SK-MEL-5 (cell line): ENCODE measurements at regions not wholly inside any gene's neighbourhood (a gene's known extent, or its start where the extent isn't known, plus 50 kb on each side); places are given as distances from the start of the nearest gene placed in this dataset.
"Not testable (repeated sequence)": the region's sequence is repeated elsewhere in the genome, so short reads cannot be mapped to it uniquely, and the experiment has no call there.

Experiments
- DNase-seq: peaks from one replicate; pipeline ENCODE4 v3.0.0-alpha.2; 2016; ENCODE audit warnings: low read depth, low spot score
- in situ Hi-C: cut with HindIII; loops from 2 replicates; pipeline ENCODE4 v1.10.0; 2016; ENCODE audit warnings: low sequenced_read_pairs, high pct_unique_total_duplicates, low pct_unique_long_range_greater_than_20kb

DNA sequence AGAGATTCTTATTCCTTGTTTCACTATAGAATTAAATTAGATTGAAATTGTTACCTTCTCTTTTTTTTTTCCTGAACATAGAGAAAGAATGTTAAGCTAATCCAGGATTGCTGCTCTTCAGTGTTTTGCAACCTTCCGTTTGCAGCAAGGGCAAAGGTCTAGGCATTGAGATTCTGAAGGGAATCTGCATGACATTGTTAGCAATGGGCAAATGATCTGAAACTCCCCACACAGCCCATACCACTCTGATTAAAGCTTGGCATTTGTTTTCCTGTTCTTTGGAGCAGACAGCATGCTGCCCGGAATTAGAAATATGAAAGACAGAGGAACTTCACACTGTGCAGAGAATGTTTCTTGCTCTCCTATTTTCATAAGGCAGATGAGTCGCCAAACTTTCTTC lies 551.8 kb downstream of the SOCS6 start:
- DNase-seq = no peak
- in situ Hi-C loops = no loop called here

DNA sequence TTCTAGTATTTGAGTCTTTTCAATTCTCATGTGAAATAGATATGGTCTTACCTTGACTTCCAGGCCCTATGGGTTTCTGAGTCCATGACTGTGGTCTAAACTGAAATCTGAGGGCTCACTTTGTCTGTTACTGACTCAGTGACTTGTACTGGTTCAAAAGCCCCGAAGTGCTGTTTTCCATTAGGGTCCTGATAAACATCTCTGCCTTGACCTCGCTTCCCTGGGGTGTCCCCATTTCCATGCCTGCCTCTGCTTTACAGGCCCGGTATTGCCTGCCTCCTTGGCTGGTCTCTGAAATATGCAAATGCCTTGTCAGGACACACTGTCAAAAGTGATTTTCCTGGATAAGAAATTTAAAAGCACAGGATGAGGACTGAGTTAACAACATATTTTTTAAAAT lies 538.8 kb downstream of the SOCS6 start:
- DNase-seq = no peak
- in situ Hi-C loops = no loop called here

DNA sequence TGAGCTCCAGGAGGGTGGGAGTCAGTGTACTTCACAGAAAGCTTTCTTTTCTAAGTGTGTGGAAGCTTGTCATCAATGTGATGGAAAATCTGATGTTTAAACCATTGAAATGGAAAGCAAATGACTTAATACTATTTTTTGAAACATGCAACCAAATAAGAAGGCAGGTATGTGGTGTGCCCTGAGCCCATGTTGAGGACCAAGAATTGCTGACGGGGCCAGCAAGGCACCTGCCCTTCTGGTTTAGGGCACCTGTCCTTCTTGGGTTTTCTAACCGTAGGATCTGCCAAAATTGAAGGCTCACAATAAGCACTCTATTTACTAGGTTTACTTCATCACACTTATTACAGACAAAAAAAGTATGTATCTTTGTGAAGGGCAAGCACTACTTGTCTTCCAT lies 537.7 kb downstream of the SOCS6 start:
- DNase-seq = no peak
- in situ Hi-C loops = no loop called here

DNA sequence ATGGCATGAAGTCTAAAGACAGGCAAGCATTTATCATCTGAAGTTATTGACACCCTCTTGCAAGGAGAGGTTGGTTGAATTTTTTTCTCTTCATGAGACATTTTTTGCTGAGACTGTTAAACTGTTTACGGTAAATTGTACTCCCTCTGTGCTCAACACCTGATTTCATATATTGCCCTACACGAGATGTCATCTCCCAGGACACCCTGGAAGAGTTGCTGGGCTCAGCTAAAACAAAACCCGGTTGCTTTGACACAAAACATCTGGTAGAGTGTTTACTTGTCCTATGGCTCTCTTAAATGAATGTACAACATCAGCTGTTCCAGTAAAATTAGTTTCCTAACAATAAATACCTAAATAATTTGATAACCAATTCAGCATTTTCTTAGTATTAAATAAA lies 533.8 kb downstream of the SOCS6 start:
- DNase-seq = no peak
- in situ Hi-C loops = no loop called here

DNA sequence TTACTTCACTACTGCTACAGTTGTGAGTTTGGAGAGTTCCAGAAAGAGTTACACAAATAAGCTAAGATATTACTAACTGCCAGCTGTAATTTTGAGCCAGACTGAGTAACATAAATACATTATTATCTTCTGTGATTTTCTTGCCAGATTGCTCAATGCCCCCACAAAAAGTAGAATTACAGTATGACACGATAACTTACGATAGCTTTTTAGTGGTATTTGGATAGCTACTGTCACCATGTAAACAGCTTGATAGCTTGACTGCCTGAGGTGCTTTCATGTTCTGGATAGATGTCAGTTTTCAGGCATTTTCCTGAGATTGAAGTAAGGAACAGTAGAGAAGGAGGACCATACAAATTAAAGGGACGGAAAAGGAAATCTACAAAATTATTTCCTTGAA lies 533.3 kb downstream of the SOCS6 start:
- DNase-seq = no peak
- in situ Hi-C loops = no loop called here

DNA sequence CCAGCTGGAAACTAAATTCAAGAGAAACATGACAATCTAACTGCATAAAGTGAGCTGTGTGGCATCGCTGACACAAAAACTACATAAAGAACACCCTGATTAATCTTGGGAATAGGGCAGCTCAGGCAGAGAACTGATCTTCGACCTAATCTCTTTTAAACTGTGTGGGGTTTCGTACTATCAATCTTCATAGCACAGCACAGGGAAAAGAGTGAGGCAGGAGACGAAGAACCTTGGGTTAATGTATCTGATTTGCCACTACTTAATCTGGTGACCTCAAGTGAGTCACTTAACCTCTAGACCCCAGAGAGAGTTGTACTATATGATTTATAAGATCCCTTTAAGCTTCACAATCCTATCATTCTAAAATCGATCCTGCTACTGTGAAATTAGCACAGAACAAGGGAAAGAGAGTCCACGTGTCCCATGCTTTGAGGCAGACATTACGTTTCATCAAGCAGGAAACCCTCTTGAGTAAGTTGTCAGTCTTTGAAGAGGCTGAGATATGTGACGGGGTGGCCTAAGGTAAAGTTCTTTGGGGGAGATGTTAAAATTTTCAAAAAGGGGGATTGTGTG lies 519.7 kb downstream of the SOCS6 start:
- in situ Hi-C loops = no loop called here
- DNase-seq = no peak

DNA sequence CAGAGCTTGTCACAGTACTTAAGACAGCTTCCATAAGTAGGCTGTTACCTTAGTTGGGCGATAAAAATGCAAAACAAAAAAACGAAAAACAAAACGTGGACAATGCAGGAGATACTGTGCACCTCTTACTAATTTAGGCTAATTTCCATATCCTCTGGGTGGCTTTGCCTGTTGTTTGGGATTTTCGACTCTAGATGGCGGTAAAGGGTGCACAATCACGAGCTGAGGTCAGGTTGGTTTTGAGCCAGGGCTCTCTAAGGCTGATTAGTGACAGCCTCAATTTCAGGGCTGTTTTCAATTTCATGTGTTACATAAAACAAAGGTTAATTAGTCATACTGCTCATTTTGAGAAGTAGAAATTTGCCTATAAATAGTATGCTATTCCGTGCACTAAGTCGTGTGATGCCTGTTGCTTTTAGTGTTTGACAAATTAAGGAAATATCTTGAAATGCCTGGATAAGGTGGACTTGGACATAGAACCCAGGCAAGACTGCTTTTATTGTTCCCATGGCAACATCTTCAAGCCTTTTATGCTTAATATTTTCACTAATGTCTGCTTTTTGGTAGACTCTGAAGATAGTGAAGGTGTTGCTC lies 493.1 kb downstream of the SOCS6 start:
- DNase-seq = peak; percentile 73
- in situ Hi-C loops = no loop called here

DNA sequence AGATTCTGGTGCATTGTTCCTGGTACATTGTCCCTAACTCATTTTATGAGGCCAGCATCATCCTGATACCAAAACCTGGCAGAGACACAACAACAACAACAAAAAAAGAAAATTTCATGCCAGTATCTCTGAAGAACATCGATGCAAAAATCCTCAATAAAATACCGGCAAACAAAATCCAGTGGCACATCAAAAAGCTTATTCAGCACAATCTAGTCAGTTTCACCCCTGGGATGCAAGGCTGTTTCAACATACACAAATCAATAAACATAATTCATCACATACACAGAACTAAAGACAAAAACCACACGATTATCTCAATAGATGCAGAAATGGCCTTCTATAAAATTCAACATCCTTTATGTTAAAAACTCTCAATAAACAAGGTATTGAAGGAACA lies 477.4 kb downstream of the SOCS6 start:
- in situ Hi-C loops, DNase-seq: not testable (repeated sequence)

DNA sequence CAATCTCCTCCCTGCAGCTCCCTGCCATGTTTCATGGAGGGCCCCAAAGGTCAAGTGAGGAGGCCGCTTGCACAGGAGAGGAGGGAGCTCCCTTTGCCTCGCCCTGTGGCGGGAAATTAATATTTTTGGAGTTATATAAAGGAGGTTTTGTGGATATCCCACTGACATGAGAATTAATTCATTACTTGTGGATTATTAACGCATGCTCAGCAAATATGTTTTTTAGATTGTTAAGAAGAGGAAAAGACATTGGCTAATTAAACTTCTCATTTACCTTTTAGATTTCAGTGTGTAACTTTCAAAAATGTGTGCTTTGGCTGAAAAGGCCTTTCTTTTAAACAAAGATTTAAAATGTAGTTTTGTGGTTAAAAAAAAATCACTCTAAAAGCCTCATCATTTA lies 474.0 kb downstream of the SOCS6 start:
- no peak for DNase-seq

DNA sequence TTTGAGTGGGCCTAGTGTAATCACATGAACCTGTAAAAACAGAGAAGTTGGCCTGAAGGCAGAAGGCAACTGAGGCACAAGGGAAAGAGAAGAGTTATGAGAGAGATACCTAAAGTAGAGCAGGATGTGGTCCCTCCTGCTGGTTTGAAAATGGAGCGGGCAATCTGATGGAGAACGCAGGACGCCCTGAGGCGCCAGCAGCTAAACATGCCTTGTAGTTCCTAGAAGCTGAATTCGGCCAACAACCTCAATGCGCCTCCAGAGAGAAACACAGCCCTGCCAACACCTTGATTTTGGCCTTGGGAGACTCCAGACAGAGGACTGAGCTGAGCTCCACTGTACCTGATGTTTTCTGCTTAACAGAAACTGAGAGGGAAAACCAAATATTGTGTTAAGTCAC lies 469.9 kb downstream of the SOCS6 start:
- DNase-seq = no peak

More for the DNA sequence above, 474.0 kb downstream of the SOCS6 start:
- in situ Hi-C loops = no loop called here

DNA sequence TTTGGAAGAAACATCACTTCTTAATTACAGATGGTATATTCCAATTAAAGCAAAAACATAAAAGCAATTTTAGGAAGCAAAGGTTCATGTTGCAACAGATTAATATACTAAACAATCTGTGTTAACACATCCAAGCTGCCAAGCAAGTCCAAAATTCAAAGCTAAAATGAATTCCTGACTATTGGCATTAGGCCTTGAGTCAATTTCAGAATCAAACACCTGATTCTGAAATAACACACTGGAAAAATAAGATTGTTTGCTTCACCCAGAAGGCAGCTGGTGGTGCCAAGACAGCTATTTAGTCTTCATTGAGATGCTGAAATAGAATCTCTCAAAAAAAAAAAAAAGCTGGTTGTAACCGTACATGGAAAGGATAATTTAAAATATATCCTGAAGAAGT lies 465.6 kb downstream of the SOCS6 start:
- no peak for DNase-seq
- in situ Hi-C loops = no loop called here

More for the DNA sequence above, 469.9 kb downstream of the SOCS6 start:
- in situ Hi-C loops = no loop called here

DNA sequence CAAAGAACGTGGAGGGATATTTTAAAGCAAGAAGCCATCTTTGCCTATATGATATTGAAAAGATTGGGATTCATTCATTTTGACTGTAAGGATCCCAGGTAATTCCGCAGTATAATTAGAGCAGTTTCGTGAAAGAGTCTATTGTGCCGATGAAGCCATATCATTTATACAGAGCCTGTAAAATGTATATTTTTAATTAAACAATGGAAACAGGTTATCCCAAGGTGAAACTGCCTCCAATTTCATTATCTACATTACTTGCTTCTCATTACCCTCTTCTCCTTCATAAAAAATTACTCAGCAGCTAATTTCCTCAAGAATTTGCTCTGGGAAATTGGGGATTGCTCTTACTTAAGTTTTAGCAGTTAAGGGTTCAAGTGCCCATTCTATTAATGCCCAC lies 444.1 kb downstream of the SOCS6 start:
- in situ Hi-C loops = no loop called here
- DNase-seq = no peak

DNA sequence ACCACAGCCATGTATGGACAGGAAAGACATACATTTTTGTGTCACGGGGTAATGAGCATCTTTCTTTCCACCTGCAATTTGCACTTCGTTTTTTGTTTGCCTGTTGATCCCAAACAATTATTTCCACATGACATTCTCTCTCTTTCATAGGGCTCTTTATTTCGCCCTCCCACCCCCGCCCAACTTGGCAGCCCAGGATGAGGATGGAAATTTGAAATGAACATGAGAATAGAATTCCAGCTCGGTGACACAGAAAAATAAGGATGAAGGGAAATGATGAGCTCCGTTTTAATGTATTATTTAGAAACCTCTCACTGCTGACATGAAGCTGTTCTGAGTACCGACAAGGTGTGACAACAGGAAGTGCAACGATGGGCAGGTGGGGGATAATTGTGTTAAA lies 443.3 kb downstream of the SOCS6 start:
- no peak for DNase-seq
- in situ Hi-C loops = no loop called here

DNA sequence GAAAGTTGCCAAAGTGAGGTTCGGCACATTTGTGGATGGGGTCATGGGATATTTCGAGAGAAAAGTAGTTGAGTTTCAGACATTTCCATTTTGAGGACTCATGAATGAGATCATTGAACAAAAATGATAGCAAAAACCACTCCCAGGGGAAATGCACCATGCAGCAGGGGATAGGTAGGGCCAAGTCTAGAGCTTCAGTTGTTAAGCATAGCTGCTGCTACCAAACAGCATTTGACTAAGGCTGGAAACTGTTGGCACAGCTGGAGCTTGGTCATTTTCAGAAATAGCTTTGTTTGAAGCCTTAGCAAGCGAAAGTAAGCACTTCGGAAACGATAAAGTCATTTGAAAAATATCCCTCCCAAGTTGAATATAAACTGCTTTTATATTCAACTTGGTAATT lies 431.8 kb downstream of the SOCS6 start:
- peak; percentile 3 for DNase-seq
- in situ Hi-C loops = no loop called here

DNA sequence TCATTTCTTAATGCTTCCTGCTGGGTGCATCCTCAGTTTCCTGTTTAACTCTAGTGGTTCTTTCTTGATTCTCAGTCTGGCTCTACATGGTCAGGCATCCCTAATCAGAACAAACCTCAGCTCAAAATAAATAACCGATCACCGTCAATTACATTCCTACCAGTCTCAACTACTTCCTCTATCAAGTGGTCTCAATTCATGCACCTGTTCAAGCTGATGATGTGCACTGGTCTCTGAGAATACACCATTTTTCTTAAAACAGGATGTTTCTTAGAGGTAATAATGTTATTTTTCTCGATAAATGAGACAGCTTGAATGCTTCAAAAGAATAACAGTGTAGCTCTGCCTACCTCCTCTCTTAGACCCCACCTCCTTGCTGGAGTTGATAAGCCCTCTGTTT lies 420.9 kb downstream of the SOCS6 start:
- in situ Hi-C loops = no loop called here
- DNase-seq = no peak

DNA sequence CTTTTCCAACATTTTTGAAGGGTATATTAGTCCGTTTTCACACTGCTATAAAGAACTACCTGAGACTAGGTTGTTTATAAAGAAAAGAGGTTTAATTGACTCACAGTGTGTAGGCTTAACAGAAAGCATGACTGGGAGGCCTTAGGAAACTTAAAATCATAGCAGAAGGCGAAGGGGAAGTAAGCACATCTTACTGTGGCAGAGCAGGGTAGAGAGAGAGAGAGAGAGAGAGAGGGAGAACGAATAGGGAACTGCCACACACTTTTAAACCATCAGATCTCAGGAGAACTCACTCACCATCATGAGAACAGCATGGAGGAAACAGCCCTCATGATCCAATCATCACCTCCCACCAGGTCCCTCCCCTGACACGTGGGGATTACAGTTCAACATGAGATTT lies 420.3 kb downstream of the SOCS6 start:
- in situ Hi-C loops = no loop called here
- no peak for DNase-seq

DNA sequence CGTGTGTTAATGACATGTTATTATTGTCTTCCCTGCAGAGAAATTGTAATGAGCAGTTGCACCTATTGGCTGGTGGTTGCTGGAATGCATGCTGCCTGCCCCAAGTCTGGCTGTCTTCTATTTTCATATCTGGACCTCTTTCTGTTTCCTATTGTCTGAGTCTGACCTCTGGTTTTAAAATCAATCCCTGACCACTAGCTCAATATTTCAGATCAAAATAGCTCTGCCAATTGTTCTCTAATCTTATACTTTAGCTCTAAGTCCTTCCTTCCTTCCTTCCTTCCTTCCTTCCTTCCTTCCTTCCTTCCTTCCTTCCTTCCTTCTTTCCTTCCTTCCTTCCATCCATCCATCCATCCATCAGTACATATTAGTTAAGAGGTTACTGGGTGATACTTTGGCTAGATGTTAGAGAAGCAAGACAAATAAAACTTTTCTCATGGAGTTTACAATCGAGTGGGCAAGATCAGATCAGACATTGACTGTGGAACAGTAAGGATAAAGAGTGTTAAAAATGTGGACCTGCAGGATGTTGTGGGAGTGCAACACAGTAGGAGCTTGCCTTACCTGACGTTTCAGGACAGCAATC lies 417.1 kb downstream of the SOCS6 start:
- no peak for DNase-seq
- in situ Hi-C loops = no loop called here

DNA sequence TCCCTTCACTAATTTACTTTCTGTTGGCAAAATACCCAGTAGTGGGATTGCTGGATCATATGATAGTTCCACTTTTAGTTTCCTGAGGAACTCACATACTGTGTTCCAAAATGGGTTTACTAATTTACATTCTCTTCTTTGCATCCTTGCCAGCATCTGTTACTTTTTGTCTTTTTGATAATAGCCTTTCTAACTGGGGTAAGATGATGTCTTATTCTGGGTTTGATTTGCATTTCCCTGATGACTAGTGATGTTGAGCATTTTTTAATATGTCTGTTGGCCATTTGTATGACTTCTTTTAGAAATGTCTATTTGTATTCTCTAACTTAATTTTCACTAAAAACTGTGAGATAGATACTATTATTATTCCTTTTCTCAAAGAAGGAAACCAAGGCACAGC lies 411.7 kb downstream of the SOCS6 start:
- no peak for DNase-seq
- in situ Hi-C loops = no loop called here

DNA sequence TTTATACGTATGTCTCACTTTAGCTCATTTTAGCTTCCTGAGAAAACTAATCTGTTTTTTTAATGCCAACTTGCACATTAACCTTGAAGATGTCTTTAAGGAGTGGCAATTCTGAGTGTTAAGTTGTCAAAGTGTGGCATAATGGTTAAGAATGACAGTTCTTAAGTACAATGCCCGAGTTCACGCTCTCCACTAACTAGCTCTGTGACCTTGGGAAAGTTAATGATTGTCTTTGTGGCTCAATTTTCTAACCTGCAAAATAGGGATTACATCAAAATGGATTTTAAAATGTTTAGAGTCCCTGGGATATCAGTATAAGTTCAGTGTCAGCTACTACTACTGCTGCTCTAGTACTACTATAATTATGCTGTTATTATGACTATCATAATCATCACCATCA lies 409.7 kb downstream of the SOCS6 start:
- DNase-seq = no peak
- in situ Hi-C loops = no loop called here
